Hematopoietic multipotent progenitor cell treated with erythropoietin and hydrocortisone succinate and interleukin-3 and kit ligand, for 8 days (in vitro differentiated cells): ENCODE measurements at regions not wholly inside any gene's neighbourhood (a gene's known extent, or its start where the extent isn't known, plus 50 kb on each side); places are given as distances from the start of the nearest gene placed in this dataset.
"Not testable (repeated sequence)": the region's sequence is repeated elsewhere in the genome, so short reads cannot be mapped to it uniquely, and the experiment has no call there.

Source experiments
- DNase-seq: peaks from one replicate; pipeline ENCODE4 v3.0.0-alpha.2; 2015

DNA sequence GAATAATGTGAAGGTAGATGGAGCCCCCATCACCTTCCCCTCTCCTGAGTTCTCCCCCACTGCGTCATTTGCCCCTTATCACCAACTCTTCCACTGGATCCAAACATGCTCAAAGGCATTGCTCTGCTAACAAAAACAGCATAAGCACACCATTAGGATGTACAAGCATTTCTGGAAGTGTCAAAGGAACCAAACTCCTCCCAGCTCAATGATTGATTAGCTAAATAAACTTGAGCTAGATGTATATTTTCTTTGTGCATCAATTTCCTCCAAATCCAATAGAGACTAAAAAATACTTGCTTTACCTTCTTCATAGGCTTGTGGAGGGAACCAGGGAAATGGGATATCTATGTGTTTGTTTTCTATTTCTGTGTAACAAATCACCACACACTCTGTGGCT, 248.4 kb upstream of the JARID2 start:
- no peak for DNase-seq

DNA sequence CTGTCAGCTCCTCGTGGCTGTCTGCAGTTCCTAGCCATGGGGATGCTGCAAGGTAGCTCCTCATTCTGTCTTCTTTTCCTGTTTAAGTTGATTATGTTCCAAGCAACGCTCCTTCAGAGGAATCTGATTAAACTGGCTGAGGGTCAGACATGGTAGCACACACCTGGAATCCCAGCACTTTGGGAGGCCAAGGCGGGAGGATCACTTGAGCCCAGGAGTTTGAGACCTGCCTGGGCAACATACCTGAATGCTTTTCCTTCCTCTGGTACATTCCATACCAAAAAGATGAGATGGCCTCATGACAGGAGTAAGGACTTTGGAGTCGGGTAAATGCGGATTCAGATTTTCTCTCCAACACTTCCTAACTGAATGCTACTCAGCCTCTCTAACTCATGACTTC, 246.8 kb upstream of the JARID2 start:
- no peak for DNase-seq

DNA sequence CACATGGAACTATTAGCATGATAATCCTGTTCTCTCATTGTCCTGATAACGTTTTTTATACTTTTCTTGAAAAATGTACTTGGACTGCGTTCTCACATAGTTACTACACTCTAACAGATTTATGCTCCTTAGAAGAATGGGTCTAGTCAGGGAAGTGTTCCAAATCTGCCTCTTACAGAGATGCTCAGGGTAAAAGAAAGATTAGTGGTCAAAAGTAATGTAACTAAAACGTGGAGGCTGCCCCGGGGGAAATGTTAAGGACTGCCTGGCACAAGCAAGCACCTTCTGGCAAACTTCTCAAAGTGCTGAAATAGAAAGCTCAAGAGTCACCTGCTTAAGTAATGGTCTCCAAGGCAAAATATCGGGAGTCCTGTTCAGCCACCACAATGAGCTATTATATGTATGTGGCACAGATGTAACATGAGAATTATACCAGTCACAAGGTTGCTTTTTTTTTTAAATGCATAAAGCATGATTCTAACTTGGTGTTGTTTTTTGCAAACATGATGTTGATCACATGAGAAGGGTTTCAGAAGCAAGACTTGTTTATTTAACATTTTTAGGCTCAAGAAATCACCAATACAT, 244.5 kb upstream of the JARID2 start:
- DNase-seq = no peak

DNA sequence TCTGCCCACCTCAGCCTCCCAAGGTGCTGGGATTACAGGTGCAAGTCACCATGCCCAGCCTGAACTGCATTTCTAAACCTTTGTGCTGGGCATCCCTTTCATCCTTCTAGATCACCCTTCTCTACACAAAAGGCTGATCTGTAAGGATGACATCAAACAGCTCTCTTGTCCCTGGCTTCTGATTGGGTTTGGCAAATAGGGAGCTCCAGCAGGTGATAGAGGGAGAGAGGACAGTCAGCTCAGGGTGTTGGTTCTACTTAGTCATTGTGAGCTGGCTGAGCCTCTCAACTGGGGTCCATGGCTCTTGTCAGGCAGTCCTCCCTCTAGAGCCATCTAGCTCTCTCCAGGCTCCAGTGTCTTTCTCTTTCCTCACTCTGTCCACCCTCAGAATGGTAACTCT, 237.6 kb upstream of the JARID2 start:
- DNase-seq = no peak

DNA sequence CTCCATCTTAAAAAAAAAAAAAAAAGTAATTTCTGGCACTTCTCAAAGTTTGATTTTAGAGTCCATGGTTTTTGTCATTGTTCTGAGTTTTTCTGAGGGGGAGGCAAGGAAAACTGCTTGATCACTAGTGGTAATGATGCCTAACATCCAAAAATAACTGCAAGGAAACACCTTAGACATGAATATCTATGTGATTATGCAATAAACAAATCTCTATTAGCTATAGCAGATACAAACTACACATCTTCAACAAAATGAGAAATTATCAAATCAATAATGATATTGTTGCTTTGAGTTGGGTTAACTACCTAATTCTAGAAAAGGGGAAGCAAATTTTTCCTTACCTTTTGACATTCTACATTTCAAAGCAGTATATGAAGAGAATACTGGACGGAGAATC, 230.9 kb upstream of the JARID2 start:
- DNase-seq = no peak

DNA sequence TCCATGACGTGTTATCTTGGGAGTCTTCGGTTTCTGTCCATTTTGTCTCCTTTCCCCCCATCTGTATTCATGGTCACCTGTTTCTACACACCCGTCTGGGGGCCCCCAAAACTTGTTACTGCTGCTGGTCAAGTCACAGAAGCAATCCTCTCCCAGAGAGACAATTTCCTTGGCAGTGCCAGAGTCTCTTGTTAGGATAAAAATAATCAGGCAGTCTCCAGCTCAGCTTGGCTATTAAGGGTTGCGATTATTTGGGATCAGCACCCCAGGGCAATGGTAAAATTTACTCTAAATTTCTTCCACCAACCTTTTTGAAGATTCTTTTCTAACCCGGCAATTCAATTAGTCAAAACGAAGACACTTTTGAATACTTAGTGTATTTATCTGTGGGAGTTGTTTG, 229.1 kb upstream of the JARID2 start:
- no peak for DNase-seq

DNA sequence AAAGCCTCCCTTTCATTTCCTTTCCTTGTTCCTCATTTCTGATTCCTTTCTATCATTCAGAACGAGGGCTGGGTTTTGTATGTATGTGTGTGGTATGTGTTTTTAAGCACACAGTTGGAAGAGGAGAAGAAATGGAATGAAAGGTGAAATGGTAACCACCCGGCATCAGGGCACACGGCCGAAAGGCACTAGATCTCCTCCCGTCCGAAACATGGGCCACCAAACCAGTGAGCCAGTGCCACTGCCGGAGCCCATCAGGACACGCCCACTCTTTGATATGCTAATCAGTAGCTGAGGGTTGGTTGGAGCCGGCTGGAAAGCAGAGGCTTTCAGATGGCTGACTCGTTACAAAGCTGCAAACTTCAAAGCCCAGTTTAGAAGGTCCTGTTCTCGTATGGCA, 228.6 kb upstream of the JARID2 start:
- DNase-seq = peak; percentile 78

DNA sequence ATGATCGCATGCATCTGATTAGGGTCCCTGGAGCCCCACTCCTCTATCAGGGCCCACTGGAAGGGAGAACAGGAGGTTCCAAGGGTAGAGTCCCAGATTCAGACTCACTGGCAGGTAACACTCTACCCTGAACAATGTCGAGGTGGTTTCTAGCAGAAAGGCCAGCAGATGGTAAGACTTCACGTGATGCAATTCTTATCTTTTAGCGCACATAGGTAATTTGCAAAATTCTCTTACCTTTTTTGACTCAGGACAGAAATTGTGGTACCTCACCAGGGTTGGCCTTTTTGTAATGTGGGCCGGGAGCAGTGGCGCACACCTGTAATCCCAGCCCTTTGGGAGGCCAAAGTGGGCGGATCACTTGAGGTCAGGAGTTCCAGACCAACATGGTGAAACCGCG, 228.1 kb upstream of the JARID2 start:
- no peak for DNase-seq

DNA sequence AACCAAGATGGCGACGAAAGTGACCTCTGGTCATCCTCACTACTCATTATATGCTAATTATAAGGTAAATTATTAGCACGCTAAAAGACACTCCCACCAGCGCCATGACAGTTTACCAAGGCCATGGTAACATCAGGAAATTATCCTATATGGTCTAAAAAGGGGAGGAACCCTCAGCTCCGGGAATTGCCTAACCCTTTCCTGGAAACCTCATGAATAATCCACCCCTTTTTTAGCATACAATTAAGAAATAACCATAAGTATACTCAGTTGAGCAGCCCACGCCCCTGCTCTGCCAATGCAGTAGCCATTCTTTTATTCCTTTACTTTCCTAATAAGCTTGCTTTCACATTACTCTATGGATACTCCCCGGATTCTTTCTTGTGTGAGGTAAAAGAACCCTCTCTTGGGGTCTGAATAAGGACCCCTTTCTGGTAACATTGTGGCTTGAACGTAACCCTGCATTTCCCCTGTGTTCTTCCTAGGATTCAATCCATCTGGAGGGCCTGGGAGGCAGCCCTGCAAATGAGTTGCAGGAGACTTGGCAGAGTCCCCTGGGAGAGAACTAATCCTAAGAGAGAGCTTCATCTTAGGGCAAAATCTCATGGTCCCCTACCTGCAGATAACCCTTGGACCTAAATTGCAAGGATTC, 225.6 kb upstream of the JARID2 start:
- peak; percentile 43 for DNase-seq

DNA sequence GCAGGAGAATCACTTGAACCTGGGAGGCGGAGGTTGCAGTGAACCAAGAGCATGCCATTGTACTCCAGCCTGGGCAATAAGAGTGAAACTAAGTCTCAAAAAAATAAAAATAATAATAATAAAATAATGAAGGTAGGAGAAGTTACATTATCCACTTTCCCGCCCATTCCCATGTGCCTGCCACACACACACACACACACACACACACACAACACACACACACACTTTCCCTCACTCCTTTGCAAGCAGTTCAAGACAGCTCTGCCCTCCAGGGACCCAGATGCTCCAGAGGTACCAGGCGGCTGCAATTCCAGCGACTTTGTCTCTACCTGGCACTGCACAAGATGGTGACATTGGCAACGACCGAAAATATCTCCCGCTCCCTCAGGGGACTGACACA, 224.8 kb upstream of the JARID2 start:
- no peak for DNase-seq

DNA sequence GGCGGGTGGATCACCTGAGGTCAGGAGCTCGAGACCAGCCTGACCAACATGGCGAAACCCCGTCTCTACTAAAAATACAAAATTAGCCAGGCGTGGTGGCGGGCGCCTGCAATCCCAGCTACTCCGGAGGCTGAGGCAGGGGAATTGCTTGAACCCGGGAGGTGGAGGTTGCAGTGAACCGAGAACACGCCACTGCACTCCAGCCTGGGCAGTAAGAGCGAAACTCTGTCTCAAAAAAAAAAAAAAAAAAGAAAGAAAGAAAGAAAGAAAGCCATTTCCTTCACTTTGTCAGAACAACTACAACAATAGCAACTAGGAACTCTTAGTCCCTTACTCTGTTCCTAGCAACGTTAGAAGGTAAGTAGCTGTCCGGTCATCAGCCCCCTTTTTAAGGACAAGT, 222.9 kb upstream of the JARID2 start:
- DNase-seq = not testable (repeated sequence)

DNA sequence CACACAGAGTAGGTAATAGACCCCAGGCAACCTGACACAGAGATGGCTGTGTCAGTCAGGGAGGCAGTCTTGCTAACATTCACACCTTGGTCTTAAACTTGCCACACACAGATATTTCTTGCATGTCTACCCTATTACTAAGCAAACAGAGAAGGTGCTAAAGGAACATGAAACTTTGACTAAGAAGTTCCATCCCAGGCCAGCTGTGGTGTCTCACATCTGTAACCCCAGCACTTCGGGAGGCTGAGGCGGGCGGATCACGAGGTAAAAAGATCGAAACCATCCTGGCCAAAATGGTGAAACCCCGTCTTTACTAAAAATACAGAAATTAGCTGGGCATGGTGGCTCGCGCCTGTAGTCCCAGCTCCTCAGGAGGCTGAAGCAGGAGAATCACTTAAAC, 222.4 kb upstream of the JARID2 start:
- no peak for DNase-seq

DNA sequence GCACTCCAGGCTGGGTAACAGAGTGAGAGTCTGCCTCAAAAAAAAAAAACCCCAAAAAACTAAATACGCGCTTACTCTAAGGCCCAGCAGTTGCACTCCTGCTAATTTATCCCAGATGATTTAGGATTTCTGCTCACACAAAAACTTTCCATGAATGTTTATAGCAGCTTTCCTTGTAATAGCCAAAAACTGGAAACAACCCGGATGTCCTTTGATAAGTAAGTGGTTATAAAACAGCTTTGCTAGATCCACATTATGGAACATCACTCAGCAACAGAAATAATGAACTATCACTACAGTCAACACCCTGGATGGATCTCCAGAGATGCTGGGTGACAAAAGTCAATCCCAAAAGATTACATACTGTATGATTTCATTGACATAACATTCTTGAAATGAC, 220.4 kb upstream of the JARID2 start:
- DNase-seq = no peak

DNA sequence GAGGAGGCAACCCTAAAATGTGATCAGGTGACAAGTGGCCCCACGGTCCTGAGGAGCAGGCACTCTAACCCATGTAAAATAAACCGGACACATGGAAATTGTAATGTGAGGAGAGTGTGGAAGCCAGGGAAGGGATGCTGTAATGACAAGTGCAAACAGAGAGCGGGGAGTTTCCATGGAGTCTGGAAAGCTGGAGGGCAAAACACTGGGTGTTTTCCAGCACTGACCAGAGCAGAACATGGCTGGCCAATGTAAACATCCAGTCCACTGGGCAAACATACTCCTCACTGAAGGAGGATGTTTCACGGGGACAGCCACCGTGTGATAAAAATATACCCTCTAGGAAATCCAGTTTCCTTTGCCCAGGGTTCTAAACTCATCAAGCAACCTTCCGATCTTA, 219.0 kb upstream of the JARID2 start:
- DNase-seq = no peak

DNA sequence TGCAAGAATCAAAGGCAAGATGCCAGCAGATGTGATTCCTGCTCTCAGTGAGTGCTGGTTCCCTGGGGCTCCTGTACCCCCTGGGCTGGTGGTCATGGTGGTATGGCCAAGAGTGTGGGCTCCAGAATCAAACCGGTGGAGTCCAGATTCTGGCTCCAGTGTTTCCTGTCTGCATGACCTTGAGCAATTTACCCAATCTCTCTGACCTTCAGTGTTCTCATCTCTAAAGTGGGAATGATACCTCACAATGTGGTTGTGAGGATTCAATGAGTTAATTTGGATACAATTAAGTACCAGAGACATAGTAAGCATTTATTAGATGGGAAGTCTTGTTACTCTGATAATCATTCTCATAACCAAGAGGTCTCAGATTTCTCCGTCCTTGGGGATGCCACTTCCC, 218.4 kb upstream of the JARID2 start:
- DNase-seq = no peak

DNA sequence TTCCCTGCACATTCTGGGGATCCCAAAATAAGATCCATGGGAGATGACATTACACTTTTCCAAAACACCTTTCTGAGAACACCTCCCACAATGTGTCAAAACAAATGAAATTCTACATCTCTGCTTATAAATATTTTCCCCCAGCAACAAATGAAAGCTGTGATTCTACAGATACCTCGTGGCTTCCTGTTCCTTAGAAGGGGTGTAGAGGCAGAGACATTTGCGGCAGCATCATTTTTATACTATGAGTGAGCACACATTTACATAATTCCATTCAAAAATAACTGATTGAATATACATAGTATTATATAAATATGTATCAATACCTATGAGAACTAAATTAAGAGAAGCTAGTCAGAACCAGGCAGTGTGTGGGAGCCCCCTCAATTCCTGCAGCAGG, 213.9 kb upstream of the JARID2 start:
- DNase-seq = no peak

DNA sequence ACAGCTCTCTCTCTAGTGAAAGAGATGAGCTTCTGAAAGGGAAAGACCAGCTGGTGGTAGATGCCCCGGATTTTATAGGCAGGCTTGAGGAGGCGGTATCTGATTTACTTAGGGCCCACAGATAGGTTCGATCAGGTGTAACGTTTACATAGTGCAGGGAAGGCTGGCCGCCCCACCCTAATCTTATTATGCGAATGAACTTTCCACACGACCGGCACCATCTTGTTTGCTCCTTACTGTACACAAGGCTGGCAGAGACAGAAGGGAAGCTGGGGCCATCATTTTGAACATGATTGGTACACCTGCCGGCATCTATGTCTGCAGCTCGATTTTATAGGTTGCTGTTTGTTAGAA, 212.0 kb upstream of the JARID2 start:
- DNase-seq = no peak

DNA sequence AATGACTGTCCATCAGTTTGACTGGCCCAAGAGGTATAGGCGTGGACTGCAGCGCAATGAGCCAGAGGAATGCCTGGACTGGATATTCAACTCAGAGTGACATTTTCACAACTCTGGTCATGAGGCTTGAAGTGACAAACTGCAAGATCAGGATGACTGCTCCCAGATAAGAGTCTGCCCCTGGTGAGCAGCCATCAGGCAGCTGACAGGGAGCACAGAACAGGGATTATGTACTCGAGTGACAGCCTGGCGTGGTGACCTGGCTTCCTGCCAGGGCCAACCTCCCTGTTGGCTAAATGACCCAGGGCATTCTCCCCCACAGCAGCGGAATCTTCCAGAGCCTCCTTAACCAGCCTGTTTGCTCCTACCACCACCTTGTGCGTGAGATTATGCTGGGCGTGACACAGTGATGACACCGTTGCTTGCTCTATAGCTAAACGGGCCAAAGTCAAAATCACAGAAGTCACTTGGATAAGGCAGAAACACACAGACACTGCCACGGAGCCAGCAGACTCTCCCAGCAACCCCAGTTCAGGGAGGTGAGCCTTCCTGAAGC, 209.1 kb upstream of the JARID2 start:
- peak; percentile 95 for DNase-seq

DNA sequence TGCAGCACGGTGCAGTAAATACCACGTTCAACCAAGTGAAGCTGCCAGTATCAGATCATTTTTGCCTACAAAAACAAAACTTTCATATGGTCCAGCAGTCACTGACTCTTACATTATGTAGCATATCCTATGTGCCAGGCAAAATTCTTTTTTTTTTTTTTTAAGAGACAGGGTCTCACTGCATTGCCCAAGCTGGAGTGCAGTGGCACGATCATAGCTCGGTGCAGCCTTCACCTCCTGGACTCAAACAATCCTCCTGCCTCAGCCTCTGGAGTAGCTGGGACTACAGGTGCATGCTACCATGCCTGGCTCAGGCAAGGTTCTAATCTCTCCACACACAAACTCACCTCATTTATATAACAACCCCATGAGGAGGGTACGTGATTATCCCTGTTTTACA, 208.6 kb upstream of the JARID2 start:
- no peak for DNase-seq

DNA sequence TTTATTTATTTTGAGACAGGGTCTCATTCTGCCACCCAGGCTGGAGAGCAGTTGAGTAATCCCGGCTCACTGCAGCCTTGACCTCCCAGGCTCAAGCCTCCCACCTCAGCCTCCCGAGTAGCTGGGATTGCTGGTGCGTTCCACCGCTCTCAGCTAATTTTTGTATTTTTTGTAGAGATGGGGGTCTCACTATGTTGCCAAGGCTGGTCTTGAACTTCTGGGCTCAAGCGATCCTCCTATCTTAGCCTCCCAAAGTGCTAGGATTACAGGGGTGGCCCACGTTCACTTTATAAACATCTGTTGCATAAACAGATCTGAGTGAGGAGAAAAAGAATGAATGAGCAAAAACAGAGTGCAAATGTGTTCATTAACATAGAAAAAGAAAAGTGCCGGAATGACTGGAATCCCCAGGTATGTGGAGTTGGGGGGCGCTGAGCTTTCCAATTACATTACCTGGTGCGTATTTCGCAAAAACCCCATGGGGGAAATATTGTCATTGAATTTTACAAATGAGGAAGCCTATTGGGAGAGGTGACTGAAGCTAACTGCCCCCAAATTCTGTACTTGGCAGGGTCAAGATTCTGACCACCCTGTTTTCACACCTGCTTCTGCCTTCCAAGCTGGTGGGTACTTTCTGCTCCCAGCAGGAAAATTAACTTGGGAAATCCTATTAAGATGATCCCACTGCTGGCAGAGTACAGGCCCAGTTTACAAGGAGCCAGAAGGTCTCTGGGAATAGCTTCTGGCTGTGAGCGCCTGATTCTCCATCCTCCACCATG, 207.7 kb upstream of the JARID2 start:
- DNase-seq = no peak

DNA sequence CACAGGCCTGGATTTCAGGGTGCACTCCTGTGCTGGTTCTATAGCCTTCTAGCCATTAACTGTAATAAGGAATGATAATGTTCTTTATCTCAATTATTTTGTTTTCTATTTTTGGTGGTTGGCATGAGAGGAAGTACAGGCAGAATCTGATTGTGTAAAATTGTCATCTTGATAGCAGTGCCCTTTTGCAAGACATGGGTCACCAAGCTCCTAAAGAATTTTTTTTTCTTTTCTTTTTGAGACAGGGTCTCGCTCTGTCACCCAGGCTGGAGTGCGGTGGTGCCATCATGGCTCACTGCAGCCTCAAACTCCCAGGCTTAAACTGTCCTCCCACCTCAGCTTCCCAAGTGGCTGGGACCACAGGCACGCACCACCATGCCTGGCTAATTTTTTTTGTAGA, 206.7 kb upstream of the JARID2 start:
- DNase-seq = no peak

DNA sequence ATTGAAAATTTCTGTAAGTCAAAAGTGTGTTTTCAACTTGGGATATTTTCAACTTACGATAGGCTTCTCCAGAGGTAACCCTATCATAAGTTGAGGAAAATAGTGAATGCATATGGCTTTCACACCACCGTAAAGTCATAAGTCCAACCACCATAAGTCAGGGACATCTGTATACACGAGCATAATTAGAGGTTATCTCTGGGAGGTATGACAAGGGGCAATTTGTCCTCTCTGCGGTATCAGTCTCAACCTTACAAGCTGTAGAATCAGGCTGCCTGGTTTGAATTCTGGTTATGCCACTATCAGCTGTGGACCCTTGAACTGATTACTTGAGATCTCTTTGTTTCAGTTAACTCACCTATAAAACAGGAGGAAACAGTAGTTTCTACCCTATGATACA, 202.9 kb upstream of the JARID2 start:
- DNase-seq = peak; percentile 27

DNA sequence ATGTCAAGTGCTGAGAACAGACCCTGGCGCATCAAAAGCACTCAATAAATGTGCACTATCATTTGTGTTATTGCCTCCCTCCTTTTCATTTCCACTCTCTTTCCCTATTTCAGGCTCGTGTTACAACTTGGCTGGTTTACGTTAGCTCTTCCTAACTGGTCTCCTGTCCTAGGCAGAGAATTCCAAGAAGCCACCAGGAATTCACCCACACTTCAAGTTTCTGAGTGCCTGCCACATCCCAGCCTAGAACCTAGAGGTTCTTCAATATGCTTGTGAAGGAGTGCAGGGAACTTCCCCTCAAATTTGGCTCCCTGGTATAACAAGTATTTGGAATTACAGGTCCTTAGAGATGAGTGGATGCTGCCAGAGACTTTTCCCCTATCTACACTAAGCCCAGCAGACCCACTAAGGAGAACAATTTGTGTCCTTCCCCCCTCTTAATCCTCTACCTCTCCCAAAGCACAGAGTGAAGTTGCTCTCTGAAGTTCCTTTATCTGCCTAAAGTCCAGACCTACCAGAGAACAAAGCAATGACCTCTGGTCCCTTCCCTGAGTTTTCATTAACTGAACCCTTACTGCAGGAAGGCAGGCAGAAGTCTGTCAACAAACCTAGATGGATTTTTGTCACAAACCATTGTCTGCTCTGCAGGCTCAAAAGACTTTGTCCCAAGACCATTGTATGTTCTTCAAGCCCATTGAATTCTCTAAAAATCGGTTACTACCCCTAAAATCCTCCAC, 201.6 kb upstream of the JARID2 start:
- no peak for DNase-seq

DNA sequence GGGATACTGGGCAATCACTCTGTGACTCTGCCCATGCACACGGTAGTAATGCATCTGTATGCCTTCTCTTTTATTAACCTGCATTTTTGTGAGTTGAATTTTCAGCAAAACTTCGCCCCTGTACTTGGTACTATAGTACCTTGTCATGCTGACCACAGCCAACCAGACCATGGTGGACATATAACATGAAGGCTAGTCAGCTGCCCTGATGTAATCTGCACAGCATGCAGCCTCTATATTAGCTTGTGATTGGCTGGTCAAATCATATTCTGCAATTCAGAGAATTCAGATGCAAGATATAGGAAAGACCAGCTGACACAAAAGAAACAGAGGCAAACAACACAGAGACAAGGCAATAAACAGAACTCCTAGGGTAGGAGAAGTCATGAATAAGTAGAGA, 200.9 kb upstream of the JARID2 start:
- no peak for DNase-seq
